OCI-LY7 (cell line): ENCODE measurements at regions not wholly inside any gene's neighbourhood (a gene's known extent, or its start where the extent isn't known, plus 50 kb on each side); places are given as distances from the start of the nearest gene placed in this dataset.

Experiments used
- BruUV-seq: library from RNA; stranded (reverse); fragments of 400-500 nt; replicated peaks from 2 replicates; lab custom pipeline; 2021; lab: Mats Ljungman, UMichigan
- CTCF ChIA-PET: fragments of 300-600 bp; sonication (Branson Sonifier 250); formaldehyde crosslinking; loops from one replicate; lab custom pipeline; 2022; ENCODE audit warnings: antibody characterized with exemption; ENCODE audit not compliant: unreplicated experiment; lab: Charles Lee
- POLR2A ChIA-PET: fragments of 300-600 bp; sonication (Branson Sonifier 250); formaldehyde crosslinking; loops from one replicate; lab custom pipeline; 2022; ENCODE audit warnings: antibody characterized with exemption; lab: Charles Lee
- DNase-seq: peaks from one replicate; pipeline ENCODE4 v3.0.0-alpha.2; 2015; ENCODE audit warnings: low spot score
- H2AFZ ChIP-seq: fragments of 200-600 bp; sonication (generic), shearing (Covaris generic); 2 replicates; pipeline ENCODE4 v1.6.1; 2014; ENCODE audit warnings: mild to moderate bottlenecking, antibody characterized with exemption, low read length, moderate library complexity
- H3K27ac ChIP-seq: fragments of 200-600 bp; sonication (generic); 2 replicates; pipeline ENCODE4 v1.5.1; 2014; ENCODE audit warnings: mixed run types, low read depth, mild to moderate bottlenecking, moderate library complexity, low read length, inconsistent platforms; ENCODE audit not compliant: poor library complexity, severe bottlenecking
- H3K36me3 ChIP-seq: fragments of 200-600 bp; sonication (generic); 2 replicates; pipeline ENCODE4 v1.6.1; 2014; ENCODE audit warnings: mild to moderate bottlenecking, antibody characterized with exemption, low read length, moderate library complexity, mixed read lengths; ENCODE audit not compliant: insufficient read depth
- H3K4me1 ChIP-seq: fragments of 200-600 bp; sonication (generic); 2 replicates; pipeline ENCODE4 v1.5.1; 2014; ENCODE audit warnings: mild to moderate bottlenecking, low read length; ENCODE audit not compliant: insufficient read depth, poor library complexity, severe bottlenecking
- H3K4me2 ChIP-seq: fragments of 200-600 bp; sonication (generic); 2 replicates; pipeline ENCODE4 v1.6.1; 2014; ENCODE audit warnings: mild to moderate bottlenecking, low read length
- H3K4me3 ChIP-seq: fragments of 200-600 bp; sonication (generic); 2 replicates; pipeline ENCODE4 v1.5.1; 2014; ENCODE audit warnings: mild to moderate bottlenecking, low read depth, low read length; ENCODE audit not compliant: poor library complexity, severe bottlenecking
- H3K79me2 ChIP-seq: fragments of 200-600 bp; sonication (generic); 2 replicates; pipeline ENCODE4 v1.6.1; 2016; ENCODE audit warnings: low read depth, mild to moderate bottlenecking, low read length, moderate library complexity, mixed read lengths; ENCODE audit not compliant: insufficient read depth
- H3K9me2 ChIP-seq: fragments of 200-600 bp; sonication (generic); 2 replicates; pipeline ENCODE4 v1.6.1; 2016; ENCODE audit warnings: mild to moderate bottlenecking, low read length, mixed read lengths; ENCODE audit not compliant: insufficient read depth
- H3K9me3 ChIP-seq: fragments of 200-600 bp; sonication (generic); 2 replicates; pipeline ENCODE4 v1.6.1; 2014; ENCODE audit warnings: mild to moderate bottlenecking, mixed run types, low read length, mixed read lengths
- H4K20me1 ChIP-seq: fragments of 200-600 bp; sonication (generic); 2 replicates; pipeline ENCODE4 v1.6.1; 2014; ENCODE audit warnings: mild to moderate bottlenecking, antibody characterized with exemption, low read length, moderate library complexity, mixed read lengths; ENCODE audit not compliant: insufficient read depth
- EZH2phosphoT487 ChIP-seq: fragments of 200-600 bp; sonication (generic); IDR thresholded peaks from 2 replicates; pipeline ENCODE4 v1.6.1; 2018; ENCODE audit warnings: low read depth, borderline replicate concordance, mild to moderate bottlenecking, mixed run types, antibody characterized with exemption, low read length, moderate library complexity, mixed read lengths
- intact Hi-C: fragments of 100-400 bp; cut with micrococcal nuclease; formaldehyde crosslinking; loops from one replicate; pipeline ENCODE4 v1.10.0; 2022; ENCODE audit not compliant: unreplicated experiment
- TF ChIP-seq, protein P1 (sequence below): fragments of 200-600 bp; sonication (generic); conservative IDR thresholded peaks from 2 replicates; pipeline ENCODE4 v1.5.1; 2014; ENCODE audit warnings: mild to moderate bottlenecking, antibody characterized with exemption, low read length, moderate library complexity, mixed read lengths

DNA sequence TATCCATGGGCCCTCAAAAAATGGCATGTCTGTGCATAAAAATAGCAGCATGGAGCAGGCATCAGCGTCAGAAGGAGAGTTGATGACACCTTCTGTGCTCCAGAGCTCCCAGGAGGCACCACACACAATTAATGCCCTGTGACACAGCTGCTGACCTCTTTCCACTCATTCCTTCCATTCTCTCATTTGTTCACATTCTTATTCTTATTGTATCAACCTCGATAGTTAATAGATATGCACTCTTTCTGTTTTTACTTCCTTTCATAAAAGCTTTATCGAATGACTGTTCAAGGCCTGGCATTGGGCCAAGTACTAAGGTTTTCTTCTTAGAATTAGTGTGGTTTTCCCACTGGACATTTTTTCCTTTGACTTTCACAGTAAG is 266.0 kb upstream of the MTNR1B start:
- no peaks in the 10 kb centered on the region for H3K79me2 ChIP-seq
- no peak overlapping the region for H2AFZ ChIP-seq
- TF ChIP-seq, protein P1, sequence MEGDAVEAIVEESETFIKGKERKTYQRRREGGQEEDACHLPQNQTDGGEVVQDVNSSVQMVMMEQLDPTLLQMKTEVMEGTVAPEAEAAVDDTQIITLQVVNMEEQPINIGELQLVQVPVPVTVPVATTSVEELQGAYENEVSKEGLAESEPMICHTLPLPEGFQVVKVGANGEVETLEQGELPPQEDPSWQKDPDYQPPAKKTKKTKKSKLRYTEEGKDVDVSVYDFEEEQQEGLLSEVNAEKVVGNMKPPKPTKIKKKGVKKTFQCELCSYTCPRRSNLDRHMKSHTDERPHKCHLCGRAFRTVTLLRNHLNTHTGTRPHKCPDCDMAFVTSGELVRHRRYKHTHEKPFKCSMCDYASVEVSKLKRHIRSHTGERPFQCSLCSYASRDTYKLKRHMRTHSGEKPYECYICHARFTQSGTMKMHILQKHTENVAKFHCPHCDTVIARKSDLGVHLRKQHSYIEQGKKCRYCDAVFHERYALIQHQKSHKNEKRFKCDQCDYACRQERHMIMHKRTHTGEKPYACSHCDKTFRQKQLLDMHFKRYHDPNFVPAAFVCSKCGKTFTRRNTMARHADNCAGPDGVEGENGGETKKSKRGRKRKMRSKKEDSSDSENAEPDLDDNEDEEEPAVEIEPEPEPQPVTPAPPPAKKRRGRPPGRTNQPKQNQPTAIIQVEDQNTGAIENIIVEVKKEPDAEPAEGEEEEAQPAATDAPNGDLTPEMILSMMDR: no peak
- TF ChIP-seq EZH2phosphoT487: no peak
- intact Hi-C loops: no loop called here
- H3K4me1 ChIP-seq: no peaks in the 10 kb centered on the region
- H3K4me3 ChIP-seq: no peak overlapping the region
- H3K9me3 ChIP-seq: peaks cover 15% of the 10 kb centered on the region; the same call in 1 of the 2 replicates
- POLR2A ChIA-PET: no interaction called here
- no peaks in the 10 kb centered on the region for H4K20me1 ChIP-seq
- no peak for DNase-seq
- CTCF ChIA-PET: no interaction called here
- BruUV-seq: no TSS peak
- no peaks in the 10 kb centered on the region for H3K36me3 ChIP-seq
- H3K27ac ChIP-seq: no peak overlapping the region
- no peak overlapping the region for H3K4me2 ChIP-seq
- no peaks in the 10 kb centered on the region for H3K9me2 ChIP-seq

- TF ChIP-seq EZH2phosphoT487: no peak
- TF ChIP-seq, protein P1: no peak
- Histone ChIP-seq H2AFZ (no peak overlapping the region), H3K9me2 (no peaks in the 10 kb centered on the region), H3K9me3 (peaks cover 15% of the 10 kb centered on the region; the same call in 1 of the 2 replicates), H3K4me1 (no peaks in the 10 kb centered on the region), H3K36me3 (no peaks in the 10 kb centered on the region), H3K4me2 (no peak overlapping the region), H3K79me2 (no peaks in the 10 kb centered on the region), H4K20me1 (no peaks in the 10 kb centered on the region), H3K27ac (no peak overlapping the region), H3K4me3 (no peak overlapping the region)
- intact Hi-C loops: no loop called here
- DNase-seq: no peak
- CTCF ChIA-PET: no interaction called here
- POLR2A ChIA-PET: interaction anchor here (0.6 to 1.1 kb wide), 2 partner anchors 40 to 946 kb away, joined by 3 to 4 read pairs; no protein-coding TSS in a partner anchor
- no TSS peak for BruUV-seq
These were observed 262.3 kb upstream of the MTNR1B start for GRCh38 chr11:92707173-92707619.

DNA sequence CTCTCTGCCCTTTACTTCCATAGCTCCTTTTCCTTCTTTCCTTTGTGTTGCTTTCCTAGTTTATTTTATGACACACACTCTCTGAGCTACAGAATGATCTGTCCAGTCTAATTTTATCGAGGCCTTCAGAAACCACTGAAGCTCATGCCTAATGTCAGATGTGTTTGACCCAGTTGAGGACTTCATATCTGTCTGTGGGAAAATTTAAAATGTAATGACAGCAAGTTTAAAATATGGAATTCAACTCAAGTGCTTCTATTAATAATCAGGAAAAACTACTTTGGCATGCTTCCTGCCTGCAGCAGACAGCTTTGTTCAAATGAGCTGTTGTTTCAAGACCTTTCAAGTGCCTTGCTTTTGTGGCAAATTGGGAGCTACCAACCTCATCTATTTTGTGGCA is 261.8 kb upstream of the MTNR1B start:
- ChIA-PET POLR2A (interaction anchor here (0.6 to 1.1 kb wide), 2 partner anchors 41 to 946 kb away, joined by 3 to 4 read pairs; no protein-coding TSS in a partner anchor), CTCF (no interaction called here)
- Histone ChIP-seq H4K20me1 (no peaks in the 10 kb centered on the region), H3K79me2 (no peaks in the 10 kb centered on the region), H3K36me3 (no peaks in the 10 kb centered on the region), H3K4me1 (no peaks in the 10 kb centered on the region), H3K9me3 (peaks cover 15% of the 10 kb centered on the region; the same call in 1 of the 2 replicates), H2AFZ (no peak overlapping the region), H3K27ac (no peak overlapping the region), H3K4me2 (no peak overlapping the region), H3K4me3 (no peak overlapping the region), H3K9me2 (no peaks in the 10 kb centered on the region)
- no TSS peak for BruUV-seq
- DNase-seq: no peak
- TF ChIP-seq EZH2phosphoT487: no peak
- TF ChIP-seq, protein P1: no peak
- intact Hi-C loops: no loop called here
